HL-60 (cell line): ENCODE measurements at regions not wholly inside any gene's neighbourhood (a gene's known extent, or its start where the extent isn't known, plus 50 kb on each side); places are given as distances from the start of the nearest gene placed in this dataset.

Experiments used
- DNase-seq, 2 experiments: peaks; one replicate each; pipeline ENCODE4 v3.0.0-alpha.2; 2010 to 2020; ENCODE audit warnings: low read depth in 1 of 2, low spot score in 1 of 2
- H3K27ac ChIP-seq: fragments of 250-450 bp; sonication (Bioruptor Pico); replicated peaks from 2 replicates; pipeline ENCODE4 v1.5.1; 2020; ENCODE audit warnings: mild to moderate bottlenecking, moderate library complexity
- H3K27me3 ChIP-seq: fragments of 250-450 bp; sonication (Bioruptor Pico); 2 replicates; pipeline ENCODE4 v1.5.1; 2021; ENCODE audit warnings: mild to moderate bottlenecking, moderate library complexity; ENCODE audit not compliant: insufficient read depth, poor library complexity, severe bottlenecking
- H3K4me3 ChIP-seq: replicated peaks from 2 replicates; pipeline ENCODE4 v1.5.1; 2011; ENCODE audit warnings: mild to moderate bottlenecking, control low read depth, low read length; ENCODE audit not compliant: insufficient read depth
- CTCF ChIP-seq: IDR thresholded peaks from one replicate; pipeline ENCODE4 v1.5.1; 2011; ENCODE audit warnings: low read length, control low read depth, inconsistent platforms; ENCODE audit not compliant: insufficient read depth
- GABPA ChIP-seq: IDR thresholded peaks from 2 replicates; pipeline ENCODE4 v1.6.1; 2012; ENCODE audit warnings: low read depth
- POLR2AphosphoS5 ChIP-seq: IDR thresholded peaks from 2 replicates; pipeline ENCODE4 v1.6.1; 2012; ENCODE audit warnings: low read depth
- REST ChIP-seq: IDR thresholded peaks from 2 replicates; pipeline ENCODE4 v1.6.1; 2012; ENCODE audit warnings: low read depth; ENCODE audit not compliant: insufficient replicate concordance
- SPI1 ChIP-seq: IDR thresholded peaks from 2 replicates; pipeline ENCODE4 v1.6.1; 2012; ENCODE audit warnings: low read depth, mild to moderate bottlenecking, borderline replicate concordance

GRCh38 chr7:24192053-24192452 lies 91.9 kb upstream of the NPY start:
- no peak overlapping the region for H3K4me3 ChIP-seq
- TF ChIP-seq CTCF (no peak), POLR2AphosphoS5 (no peak), REST (no peak), GABPA (no peak), SPI1 (no peak)
- DNase-seq = no peak
- no peaks in the 10 kb centered on the region for H3K27me3 ChIP-seq
- no peak overlapping the region for H3K27ac ChIP-seq

GRCh38 chr7:24192691-24193090 lies 91.3 kb upstream of the NPY start:
- no peak overlapping the region for H3K27ac ChIP-seq
- no peak for DNase-seq
- TF ChIP-seq SPI1 (no peak), GABPA (no peak), POLR2AphosphoS5 (no peak), CTCF (no peak), REST (no peak)
- no peaks in the 10 kb centered on the region for H3K27me3 ChIP-seq
- no peak overlapping the region for H3K4me3 ChIP-seq

GRCh38 chr7:24197852-24198251 lies 86.1 kb upstream of the NPY start:
- Histone ChIP-seq H3K27me3 (peaks cover 2% of the 10 kb centered on the region), H3K27ac (no peak overlapping the region), H3K4me3 (no peak overlapping the region)
- TF ChIP-seq POLR2AphosphoS5 (no peak), CTCF (no peak), REST (no peak), SPI1 (no peak), GABPA (no peak)
- DNase-seq = no peak
